H54 (cell line): ENCODE measurements at regions not wholly inside any gene's neighbourhood (a gene's known extent, or its start where the extent isn't known, plus 50 kb on each side); places are given as distances from the start of the nearest gene placed in this dataset.
"Not testable (repeated sequence)": the region's sequence is repeated elsewhere in the genome, so short reads cannot be mapped to it uniquely, and the experiment has no call there.

ENCODE experiments used
- DNase-seq: peaks from one replicate; pipeline ENCODE4 v3.0.0; 2011; ENCODE audit warnings: low spot score, mixed read lengths; ENCODE audit not compliant: insufficient read length
- FAIRE-seq: peaks from 3 replicates; lab custom pipeline; 2011; peaks lifted over from hg19 to GRCh38; lab: Jason Lieb, UNC
- POLR2A ChIP-seq: IDR thresholded peaks from 2 replicates; pipeline ENCODE4 v1.6.1; 2011; ENCODE audit warnings: low read depth, mild to moderate bottlenecking, low read length

DNA sequence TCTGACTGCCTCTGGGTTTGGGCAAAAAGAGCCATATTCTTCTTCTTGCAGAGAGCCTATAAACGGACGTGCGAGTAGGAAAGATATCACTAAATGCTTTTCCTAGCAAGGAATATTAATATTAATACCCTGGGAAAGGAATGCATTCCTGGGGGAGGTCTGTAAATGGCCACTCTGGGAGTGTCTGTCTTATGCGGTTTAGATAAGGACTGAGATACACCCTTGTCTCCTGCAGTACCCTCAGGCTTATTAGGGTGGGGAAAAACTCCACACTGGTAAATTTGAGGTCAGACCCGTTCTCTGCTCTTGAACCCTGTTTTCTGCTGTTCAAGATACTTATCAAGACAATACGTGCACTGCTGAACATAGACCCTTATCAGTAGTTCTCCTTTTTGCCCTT is 763.8 kb downstream of the SLITRK5 start:
- no peak for FAIRE-seq
- no peak for DNase-seq
- no peak for TF ChIP-seq POLR2A

- FAIRE-seq = no peak
- DNase-seq = no peak
- TF ChIP-seq POLR2A = no peak
Measured at GRCh38 chr13:88436974-88437373, 765.8 kb downstream of the SLITRK5 start.

DNA sequence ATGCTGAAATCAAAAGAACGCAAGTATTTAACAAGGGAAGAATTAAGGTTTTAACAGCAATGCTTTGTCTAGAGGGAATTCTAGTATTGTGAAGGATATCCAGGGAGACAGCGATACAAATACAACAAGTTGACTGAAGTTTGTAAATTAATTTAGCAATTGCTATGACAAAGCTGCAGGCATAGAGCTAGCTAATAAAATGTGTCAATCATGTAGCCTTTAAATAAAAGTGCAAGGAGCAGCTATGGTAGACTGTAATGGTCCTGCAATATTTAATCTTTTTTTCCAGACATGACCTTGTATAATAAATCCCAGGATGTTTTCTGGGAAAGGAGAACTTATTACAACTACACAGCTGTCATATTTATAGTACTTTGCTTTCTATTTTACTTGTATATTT is 779.3 kb downstream of the SLITRK5 start:
- no peak for FAIRE-seq
- DNase-seq = no peak
- TF ChIP-seq POLR2A = no peak

- FAIRE-seq = no peak
- no peak for TF ChIP-seq POLR2A
- DNase-seq = no peak
Measured at GRCh38 chr13:88456151-88456550, 785.0 kb downstream of the SLITRK5 start.

DNA sequence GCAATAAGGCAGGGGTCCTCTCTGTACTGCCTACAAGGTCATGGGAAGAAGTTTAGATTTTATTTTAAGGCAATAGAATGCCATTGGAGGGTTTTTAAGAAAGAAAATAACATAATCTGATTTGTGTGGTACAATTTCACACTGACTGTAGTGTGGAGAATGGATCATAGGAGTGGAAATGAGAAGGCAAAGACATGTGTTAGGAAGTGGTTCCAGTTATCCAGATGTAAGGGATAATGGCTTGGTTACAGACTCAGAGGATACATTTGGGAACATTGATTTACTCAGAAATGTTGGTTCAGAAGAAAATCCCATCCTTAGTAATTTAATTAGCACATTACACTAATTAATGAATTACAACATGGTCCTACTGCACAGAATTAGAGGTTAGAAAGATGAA is 788.2 kb downstream of the SLITRK5 start:
- no peak for DNase-seq
- no peak for TF ChIP-seq POLR2A
- FAIRE-seq = no peak

DNA sequence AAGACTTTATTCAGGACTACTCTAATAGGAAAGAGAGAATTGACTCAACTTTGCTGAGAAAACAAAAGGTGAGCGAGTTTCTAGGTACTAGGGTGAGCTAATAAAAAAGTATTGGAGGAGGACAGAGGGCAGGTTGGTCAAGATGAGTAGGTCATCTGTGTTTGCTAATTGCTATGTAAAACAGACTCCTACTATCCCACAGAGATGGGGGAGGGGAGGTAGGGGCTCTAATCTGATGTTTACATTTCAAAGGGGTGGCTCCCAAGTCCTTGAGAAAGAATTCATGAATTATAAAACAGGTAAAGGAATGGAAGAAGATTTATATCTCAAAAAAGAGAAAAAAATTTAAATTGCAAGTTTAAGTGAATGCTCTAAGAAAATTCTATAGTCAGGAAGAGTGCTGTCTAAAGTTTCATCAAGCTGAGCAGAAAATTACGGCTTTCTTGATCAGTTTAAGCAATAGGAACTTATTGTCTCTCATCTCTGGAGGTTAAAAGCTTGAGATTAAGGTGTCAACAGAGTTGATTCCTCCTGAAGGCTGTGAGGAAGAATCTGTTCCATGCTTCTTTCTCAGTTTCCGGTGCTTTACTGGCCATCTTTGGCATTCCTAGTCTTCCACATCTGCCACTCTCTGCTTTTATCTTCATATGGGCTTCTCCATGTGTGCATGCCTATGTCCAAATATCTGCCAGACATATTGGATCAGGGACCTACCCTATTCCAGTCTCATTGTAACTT is 790.3 kb downstream of the SLITRK5 start:
- DNase-seq = no peak
- no peak for FAIRE-seq
- TF ChIP-seq POLR2A = no peak

GRCh38 chr13:88464851-88465250 is 793.7 kb downstream of the SLITRK5 start:
- TF ChIP-seq POLR2A = no peak
- FAIRE-seq (no peak), DNase-seq (no peak)

GRCh38 chr13:88472316-88472715 is 801.1 kb downstream of the SLITRK5 start:
- no peak for DNase-seq
- no peak for FAIRE-seq
- TF ChIP-seq POLR2A = no peak

GRCh38 chr13:88483202-88483601 is 812.0 kb downstream of the SLITRK5 start:
- TF ChIP-seq POLR2A = no peak
- DNase-seq = no peak
- no peak for FAIRE-seq

GRCh38 chr13:88507909-88508308 is 836.7 kb downstream of the SLITRK5 start:
- DNase-seq (no peak), FAIRE-seq (no peak)
- no peak for TF ChIP-seq POLR2A

DNA sequence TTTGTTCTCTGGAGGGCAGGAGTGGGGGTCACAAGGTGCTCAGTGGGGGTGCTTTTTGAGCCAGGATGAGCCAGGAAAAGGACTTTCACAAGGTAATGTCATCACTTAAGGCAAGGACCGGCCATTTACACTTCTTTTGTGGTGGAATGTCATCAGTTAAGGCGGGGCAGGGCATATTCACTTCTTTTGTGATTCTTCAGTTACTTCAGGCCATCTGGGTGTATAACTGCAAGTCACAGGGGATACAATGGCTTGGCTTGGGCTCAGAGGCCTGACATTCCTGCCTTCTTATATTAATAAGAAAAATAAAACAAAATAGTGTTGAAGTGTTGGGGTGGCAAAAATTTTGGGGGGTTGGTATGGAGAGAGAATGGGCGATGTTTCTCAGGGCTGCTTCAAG is 841.8 kb downstream of the SLITRK5 start:
- DNase-seq, FAIRE-seq: not testable (repeated sequence)

GRCh38 chr13:88526186-88526852 is 855.1 kb downstream of the SLITRK5 start:
- no peak for DNase-seq
- FAIRE-seq = peak; percentile 33

GRCh38 chr13:88526853-88527215 is 855.7 kb downstream of the SLITRK5 start:
- FAIRE-seq = no peak
- no peak for TF ChIP-seq POLR2A
- DNase-seq = no peak

More at GRCh38 chr13:88526186-88526852, 855.1 kb downstream of the SLITRK5 start:
- TF ChIP-seq POLR2A = no peak

- FAIRE-seq (no peak), DNase-seq (no peak)
- no peak for TF ChIP-seq POLR2A
Measured at GRCh38 chr13:88541994-88542393, 870.8 kb downstream of the SLITRK5 start.

DNA sequence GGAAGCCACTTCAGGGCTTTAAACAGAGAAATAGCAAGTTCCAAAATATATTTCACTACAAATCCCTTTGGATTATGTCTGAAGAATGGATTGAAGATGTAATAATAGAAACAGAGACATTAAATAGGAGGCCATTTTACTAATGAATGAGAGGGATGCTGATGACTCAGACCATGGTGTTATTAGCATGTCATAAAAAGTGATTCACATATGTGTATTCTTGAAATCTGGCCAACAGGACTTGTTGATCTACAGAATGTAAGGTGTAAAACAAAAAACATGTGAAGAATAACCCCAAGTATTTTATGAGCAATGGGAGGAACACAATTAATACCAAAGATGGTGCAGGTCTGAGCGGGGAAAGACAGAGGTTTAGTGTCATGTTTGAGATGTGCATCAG is 873.7 kb downstream of the SLITRK5 start:
- FAIRE-seq (peak; percentile 38), DNase-seq (no peak)
- TF ChIP-seq POLR2A = no peak

GRCh38 chr13:88552966-88553365 is 881.8 kb downstream of the SLITRK5 start:
- FAIRE-seq (no peak), DNase-seq (no peak)
- TF ChIP-seq POLR2A = no peak
